ENCODE measurements at regions not wholly inside any gene's neighbourhood (a gene's known extent, or its start where the extent isn't known, plus 50 kb on each side); places are given as distances from the start of the nearest gene placed in this dataset.

DNA sequence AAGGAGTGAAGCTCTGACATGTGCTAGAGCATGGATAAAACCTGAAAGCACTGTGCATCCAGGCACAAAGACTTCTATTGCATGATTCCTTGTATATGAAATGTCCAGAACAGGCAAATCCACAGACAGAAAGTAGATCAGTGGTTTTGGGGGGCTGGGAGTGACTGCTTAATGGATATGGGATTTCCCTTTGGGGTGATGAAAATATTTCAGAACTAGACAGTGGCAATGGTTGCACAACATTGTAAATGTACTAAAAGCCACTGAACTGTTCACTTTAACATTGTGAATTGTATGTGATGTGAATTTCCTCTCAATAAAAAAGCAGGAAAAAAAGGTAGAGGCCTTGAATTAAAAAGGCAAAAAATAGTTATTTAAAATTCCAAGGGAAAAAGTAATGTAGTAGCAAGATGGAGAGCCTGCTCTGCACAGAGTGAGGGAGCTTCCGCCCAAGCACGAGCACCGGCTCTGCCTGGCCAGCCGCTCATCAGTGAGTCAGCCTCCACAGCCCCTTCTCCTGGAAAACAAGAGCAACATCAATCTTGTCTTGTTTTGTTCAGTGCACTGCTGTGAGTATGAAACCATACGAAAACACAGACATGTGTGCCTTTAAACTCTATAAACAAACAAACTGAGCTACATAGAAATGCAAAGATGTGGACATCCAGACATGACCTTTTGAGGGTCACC is 74.6 kb upstream of the THBS2 start:
- Histone ChIP-seq H3K36me3 (ENCODE audit: control insufficient read depth, insufficient read depth, low read length) (no peaks in the 10 kb centered on the region), H3K4me3 (ENCODE audit: low read depth, low read length) (no peak overlapping the region), H3K27me3 (ENCODE audit: control insufficient read depth, insufficient read depth, low read length) (no peaks in the 10 kb centered on the region)
- DNase-seq (ENCODE audit: low read depth), result no peak
- TF ChIP-seq, protein P1, sequence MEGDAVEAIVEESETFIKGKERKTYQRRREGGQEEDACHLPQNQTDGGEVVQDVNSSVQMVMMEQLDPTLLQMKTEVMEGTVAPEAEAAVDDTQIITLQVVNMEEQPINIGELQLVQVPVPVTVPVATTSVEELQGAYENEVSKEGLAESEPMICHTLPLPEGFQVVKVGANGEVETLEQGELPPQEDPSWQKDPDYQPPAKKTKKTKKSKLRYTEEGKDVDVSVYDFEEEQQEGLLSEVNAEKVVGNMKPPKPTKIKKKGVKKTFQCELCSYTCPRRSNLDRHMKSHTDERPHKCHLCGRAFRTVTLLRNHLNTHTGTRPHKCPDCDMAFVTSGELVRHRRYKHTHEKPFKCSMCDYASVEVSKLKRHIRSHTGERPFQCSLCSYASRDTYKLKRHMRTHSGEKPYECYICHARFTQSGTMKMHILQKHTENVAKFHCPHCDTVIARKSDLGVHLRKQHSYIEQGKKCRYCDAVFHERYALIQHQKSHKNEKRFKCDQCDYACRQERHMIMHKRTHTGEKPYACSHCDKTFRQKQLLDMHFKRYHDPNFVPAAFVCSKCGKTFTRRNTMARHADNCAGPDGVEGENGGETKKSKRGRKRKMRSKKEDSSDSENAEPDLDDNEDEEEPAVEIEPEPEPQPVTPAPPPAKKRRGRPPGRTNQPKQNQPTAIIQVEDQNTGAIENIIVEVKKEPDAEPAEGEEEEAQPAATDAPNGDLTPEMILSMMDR (IDR thresholded peaks at IDR 0.05; ENCODE audit: insufficient read depth, low read length, poor library complexity, severe bottlenecking), result no peak

DNA sequence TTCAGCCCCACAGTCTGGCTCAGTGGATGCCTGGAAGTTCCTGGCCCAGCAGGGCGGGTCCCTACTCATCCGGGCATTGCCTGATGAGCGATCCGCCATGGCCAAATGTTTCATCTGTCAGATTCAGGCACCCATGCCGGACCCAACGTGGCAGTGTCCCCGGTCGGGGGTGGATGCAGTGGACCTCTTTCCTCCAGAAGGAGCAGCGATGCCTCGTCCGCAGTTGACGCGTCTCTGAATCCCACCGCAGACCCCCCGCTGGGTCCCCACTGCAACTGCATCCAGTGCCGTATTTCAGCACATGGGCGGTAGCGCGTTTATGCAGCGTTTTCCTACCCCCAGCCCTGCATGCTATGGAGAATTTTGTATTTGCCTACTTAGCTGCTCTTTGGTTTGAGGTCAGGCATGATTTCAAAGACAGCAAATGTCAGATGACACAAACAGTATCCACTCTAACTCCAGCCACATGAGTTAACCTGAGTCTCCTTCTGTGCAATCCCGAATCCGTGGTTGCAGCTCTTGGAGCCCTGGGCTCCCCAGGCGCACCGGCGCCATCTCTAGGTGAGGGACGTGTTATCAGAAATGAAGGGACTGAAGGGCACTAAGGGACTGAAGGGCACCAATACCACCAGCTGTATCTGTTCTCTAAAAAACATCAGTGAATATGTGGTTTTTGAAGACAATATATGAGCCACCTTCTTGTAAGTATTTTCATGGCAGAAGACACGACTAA is 72.6 kb upstream of the THBS2 start:
- Histone ChIP-seq H3K27me3 (ENCODE audit: control insufficient read depth, insufficient read depth, low read length) (no peaks in the 10 kb centered on the region), H3K4me3 (ENCODE audit: low read depth, low read length) (no peak overlapping the region), H3K36me3 (ENCODE audit: control insufficient read depth, insufficient read depth, low read length) (no peaks in the 10 kb centered on the region)
- DNase-seq (ENCODE audit: low read depth), result no peak
- TF ChIP-seq, protein P1 (IDR thresholded peaks at IDR 0.05; ENCODE audit: insufficient read depth, low read length, poor library complexity, severe bottlenecking), result peak; percentile 34

DNA sequence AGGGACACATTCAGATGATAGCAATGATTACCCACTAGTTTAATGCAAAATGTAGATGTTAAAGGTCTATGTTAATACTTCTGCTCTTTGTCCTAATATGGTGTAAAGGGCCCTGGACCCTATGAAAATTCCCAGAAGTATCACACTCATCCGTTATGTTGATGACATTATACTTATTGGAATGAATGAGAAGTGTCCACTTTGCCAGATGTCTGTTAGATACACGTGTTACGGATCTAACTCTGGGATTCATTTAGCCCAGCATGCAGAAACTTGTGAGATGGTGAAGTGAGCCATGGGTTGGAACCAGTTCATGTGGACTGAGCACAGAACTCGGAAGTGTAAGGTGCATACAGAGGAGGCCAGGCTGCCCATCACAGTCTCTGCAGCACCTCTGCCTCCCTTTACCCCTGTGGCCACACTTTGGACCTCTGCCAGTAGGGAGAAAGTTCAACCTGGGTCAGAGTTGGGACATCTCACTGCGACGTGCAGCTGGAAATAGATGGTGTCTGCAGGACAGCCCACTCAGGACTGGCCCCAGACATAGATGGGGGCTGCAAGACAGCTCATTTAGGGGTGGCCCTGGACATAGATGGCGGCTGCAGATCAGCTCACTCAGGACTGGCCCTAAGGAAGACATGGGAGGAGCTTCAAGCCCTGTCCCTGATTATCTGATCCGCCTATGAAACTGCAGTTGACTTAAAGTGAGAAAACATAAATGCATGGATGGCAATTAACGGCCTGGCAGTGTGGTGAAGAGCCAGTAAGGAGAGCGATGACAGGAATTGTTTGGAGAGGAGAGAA is 71.2 kb upstream of the THBS2 start:
- H3K27me3 ChIP-seq (ENCODE audit: control insufficient read depth, insufficient read depth, low read length), result no peaks in the 10 kb centered on the region
- H3K4me3 ChIP-seq (ENCODE audit: low read depth, low read length), result no peak overlapping the region
- TF ChIP-seq, protein P1 (IDR thresholded peaks at IDR 0.05; ENCODE audit: insufficient read depth, low read length, poor library complexity, severe bottlenecking), result no peak
- no peaks in the 10 kb centered on the region for H3K36me3 ChIP-seq (ENCODE audit: control insufficient read depth, insufficient read depth, low read length)
- DNase-seq (ENCODE audit: low read depth), result no peak

DNA sequence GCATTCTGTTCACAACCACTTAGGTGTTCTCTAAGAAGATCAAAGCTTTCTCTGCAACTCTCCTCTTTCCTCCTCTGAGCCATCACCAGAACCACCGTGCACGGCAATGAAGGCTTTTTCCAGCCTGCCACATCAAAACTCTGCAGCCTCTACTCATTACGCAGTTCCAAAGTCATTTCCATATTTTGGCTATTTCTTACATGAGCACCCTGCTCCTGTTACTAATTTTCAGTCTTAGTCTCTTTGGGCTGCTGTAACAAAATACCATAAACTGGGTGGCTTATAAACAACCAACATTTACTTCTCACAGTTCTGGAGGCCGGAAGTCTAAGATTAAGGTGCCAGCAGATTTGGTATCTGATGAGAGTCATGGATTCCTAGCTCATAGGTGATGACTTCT is 70.4 kb upstream of the THBS2 start:
- Histone ChIP-seq H3K36me3 (ENCODE audit: control insufficient read depth, insufficient read depth, low read length) (no peaks in the 10 kb centered on the region), H3K4me3 (ENCODE audit: low read depth, low read length) (no peak overlapping the region), H3K27me3 (ENCODE audit: control insufficient read depth, insufficient read depth, low read length) (no peaks in the 10 kb centered on the region)
- no peak for DNase-seq (ENCODE audit: low read depth)
- TF ChIP-seq, protein P1 (IDR thresholded peaks at IDR 0.05; ENCODE audit: insufficient read depth, low read length, poor library complexity, severe bottlenecking), result no peak

- Histone ChIP-seq H3K36me3 (ENCODE audit: control insufficient read depth, insufficient read depth, low read length) (no peaks in the 10 kb centered on the region), H3K4me3 (ENCODE audit: low read depth, low read length) (no peak overlapping the region), H3K27me3 (ENCODE audit: control insufficient read depth, insufficient read depth, low read length) (no peaks in the 10 kb centered on the region)
- TF ChIP-seq, protein P1 (IDR thresholded peaks at IDR 0.05; ENCODE audit: insufficient read depth, low read length, poor library complexity, severe bottlenecking), result no peak
- DNase-seq (ENCODE audit: low read depth), result no peak
Observed at GRCh38 chr6:169323221-169323620, 69.6 kb upstream of the THBS2 start.
